Mesendoderm (in vitro differentiated cells): ENCODE measurements at regions not wholly inside any gene's neighbourhood (a gene's known extent, or its start where the extent isn't known, plus 50 kb on each side); places are given as distances from the start of the nearest gene placed in this dataset.

Experiments used
- DNase-seq: peaks from one replicate; pipeline ENCODE4 v3.0.0; 2013
- H2AK5ac ChIP-seq: 2 replicates; pipeline ENCODE4 v1.6.1; 2013; ENCODE audit warnings: low read length, inconsistent platforms
- H2BK120ac ChIP-seq: 2 replicates; pipeline ENCODE4 v1.6.1; 2013; ENCODE audit warnings: low read depth, mild to moderate bottlenecking, low read length, moderate library complexity, mixed read lengths
- H2BK15ac ChIP-seq: replicated peaks from 2 replicates; pipeline ENCODE4 v1.6.1; 2013; ENCODE audit warnings: low read depth, mild to moderate bottlenecking, moderate library complexity
- H2BK5ac ChIP-seq: 2 replicates; pipeline ENCODE4 v1.6.1; 2013; ENCODE audit warnings: low read length, inconsistent platforms
- H3K18ac ChIP-seq: 2 replicates; pipeline ENCODE4 v1.6.1; 2013; ENCODE audit warnings: mild to moderate bottlenecking, low read length, mixed read lengths
- H3K23ac ChIP-seq: one replicate; pipeline ENCODE4 v1.6.1; 2013; ENCODE audit warnings: low read length
- H3K27ac ChIP-seq: 2 replicates; pipeline ENCODE4 v1.5.1; 2013; ENCODE audit warnings: low read depth, mild to moderate bottlenecking, inconsistent platforms, low read length, moderate library complexity
- H3K27me3 ChIP-seq: 2 replicates; pipeline ENCODE4 v1.6.1; 2013; ENCODE audit warnings: low read length, control low read depth, mild to moderate bottlenecking, inconsistent platforms; ENCODE audit not compliant: insufficient read depth, poor library complexity
- H3K36me3 ChIP-seq: 2 replicates; pipeline ENCODE4 v1.6.1; 2013; ENCODE audit warnings: low read length, inconsistent platforms; ENCODE audit not compliant: control insufficient read depth, insufficient read depth
- H3K4ac ChIP-seq: one replicate; pipeline ENCODE4 v1.6.1; 2013; ENCODE audit warnings: low read depth, mild to moderate bottlenecking, low read length, moderate library complexity
- H3K4me1 ChIP-seq: 2 replicates; pipeline ENCODE4 v1.6.1; 2013; ENCODE audit warnings: low read depth, low read length, inconsistent platforms; ENCODE audit not compliant: control insufficient read depth
- H3K4me2 ChIP-seq: 2 replicates; pipeline ENCODE4 v1.6.1; 2013; ENCODE audit warnings: low read length
- H3K4me3 ChIP-seq: 2 replicates; pipeline ENCODE4 v1.5.1; 2013; ENCODE audit warnings: mild to moderate bottlenecking, low read length
- H3K56ac ChIP-seq: one replicate; pipeline ENCODE4 v1.6.1; 2013; ENCODE audit warnings: low read length
- H3K79me1 ChIP-seq: 2 replicates; pipeline ENCODE4 v1.6.1; 2013; ENCODE audit warnings: low read length, inconsistent platforms
- H3K79me2 ChIP-seq: 2 replicates; pipeline ENCODE4 v1.6.1; 2013; ENCODE audit warnings: mild to moderate bottlenecking, low read length; ENCODE audit not compliant: control insufficient read depth, insufficient read depth
- H3K9ac ChIP-seq: 2 replicates; pipeline ENCODE4 v1.6.1; 2013; ENCODE audit warnings: low read length, inconsistent platforms
- H4K5ac ChIP-seq: one replicate; pipeline ENCODE4 v1.6.1; 2013; ENCODE audit warnings: low read length
- H4K8ac ChIP-seq: one replicate; pipeline ENCODE4 v1.6.1; 2013; ENCODE audit warnings: low read depth, mild to moderate bottlenecking, control low read depth, low read length, moderate library complexity
- WGBS: extraction: QIAGEN DNeasy Blood & Tissue Kit; methylation state at CpG from one replicate; pipeline ENCODE4 v1.1.7; 2013; ENCODE audit warnings: low lambda C conversion rate, missing lambda C conversion rate; ENCODE audit not compliant: insufficient coverage; ENCODE audit errors: extremely low coverage; 5-methylcytosine and 5-hydroxymethylcytosine counted together

GRCh38 chr7:84813376-84813775, 373.5 kb downstream of the SEMA3D start:
- no peak overlapping the region for H2AK5ac ChIP-seq
- H3K4me3 ChIP-seq: no peak overlapping the region
- H4K5ac ChIP-seq: no peak overlapping the region
- no peak overlapping the region for H2BK120ac ChIP-seq
- no peak overlapping the region for H3K56ac ChIP-seq
- no peak overlapping the region for H3K23ac ChIP-seq
- no peaks in the 10 kb centered on the region for H3K4me1 ChIP-seq
- H3K18ac ChIP-seq: no peak overlapping the region
- H3K27ac ChIP-seq: no peak overlapping the region
- no peak overlapping the region for H3K4ac ChIP-seq
- WGBS: no CpG with 5 or more reads among the region's 2 CpGs
- no peak overlapping the region for H2BK15ac ChIP-seq
- no peaks in the 10 kb centered on the region for H3K27me3 ChIP-seq
- no peaks in the 10 kb centered on the region for H3K79me1 ChIP-seq
- H3K79me2 ChIP-seq: no peaks in the 10 kb centered on the region
- H3K9ac ChIP-seq: no peak overlapping the region
- no peak overlapping the region for H4K8ac ChIP-seq
- no peak overlapping the region for H3K4me2 ChIP-seq
- DNase-seq: no peak
- H2BK5ac ChIP-seq: no peak overlapping the region
- no peaks in the 10 kb centered on the region for H3K36me3 ChIP-seq

DNA sequence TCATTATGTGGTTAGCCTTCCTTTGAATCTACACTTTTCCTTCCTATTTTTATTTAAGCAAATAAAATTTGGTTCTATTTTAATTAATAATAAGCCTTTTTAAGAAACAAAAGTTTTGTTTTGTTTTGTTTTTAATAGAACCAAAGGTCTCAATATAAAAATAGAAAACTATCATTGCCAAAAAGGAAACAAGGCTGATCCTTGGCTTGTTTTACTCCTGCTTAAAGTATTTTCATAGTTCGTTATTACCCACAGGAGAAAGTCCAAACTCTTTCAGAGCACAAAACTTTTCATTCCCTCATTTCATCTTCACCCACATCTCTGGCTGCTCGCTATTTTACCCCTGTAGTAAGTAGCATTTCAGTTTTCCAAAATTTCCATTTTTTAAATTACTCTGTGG, 374.8 kb downstream of the SEMA3D start:
- Histone ChIP-seq H3K56ac (no peak overlapping the region), H3K4ac (no peak overlapping the region), H3K4me3 (no peak overlapping the region), H3K79me1 (no peaks in the 10 kb centered on the region), H3K4me2 (no peak overlapping the region), H3K27ac (no peak overlapping the region), H2BK120ac (no peak overlapping the region), H3K9ac (no peak overlapping the region), H2BK5ac (no peak overlapping the region), H4K5ac (no peak overlapping the region), H3K23ac (no peak overlapping the region), H2AK5ac (no peak overlapping the region), H4K8ac (no peak overlapping the region), H3K4me1 (no peaks in the 10 kb centered on the region), H3K27me3 (no peaks in the 10 kb centered on the region), H3K36me3 (no peaks in the 10 kb centered on the region), H2BK15ac (no peak overlapping the region), H3K18ac (no peak overlapping the region), H3K79me2 (no peaks in the 10 kb centered on the region)
- no CpG with 5 or more reads among the region's 2 CpGs for WGBS
- DNase-seq: no peak

DNA sequence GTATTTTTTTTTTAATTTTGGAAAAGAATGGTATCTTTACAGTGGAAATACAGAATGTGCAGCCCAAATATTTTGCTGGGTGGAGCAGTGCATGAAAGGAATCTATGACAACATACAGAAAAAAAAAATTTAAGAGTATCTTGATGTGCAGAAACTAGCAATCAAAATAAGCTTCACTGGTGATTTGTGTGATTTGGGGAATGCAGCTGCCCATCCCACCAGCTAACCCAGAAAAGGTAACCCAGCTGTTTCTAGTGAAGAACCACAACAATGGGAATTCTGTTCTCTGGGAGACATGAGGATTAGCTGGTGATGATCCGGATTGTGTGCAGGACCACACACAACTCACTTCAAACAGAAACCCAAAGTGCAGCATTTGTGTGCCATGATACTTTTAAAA, 375.5 kb downstream of the SEMA3D start:
- WGBS: no CpG with 5 or more reads among the region's 1 CpG
- Histone ChIP-seq H3K9ac (no peak overlapping the region), H3K36me3 (no peaks in the 10 kb centered on the region), H4K8ac (no peak overlapping the region), H2AK5ac (no peak overlapping the region), H3K4me3 (no peak overlapping the region), H2BK5ac (no peak overlapping the region), H2BK120ac (no peak overlapping the region), H3K56ac (no peak overlapping the region), H3K4me2 (no peak overlapping the region), H3K18ac (no peak overlapping the region), H3K79me1 (no peaks in the 10 kb centered on the region), H3K27me3 (no peaks in the 10 kb centered on the region), H3K23ac (no peak overlapping the region), H2BK15ac (no peak overlapping the region), H3K27ac (no peak overlapping the region), H3K79me2 (no peaks in the 10 kb centered on the region), H3K4ac (no peak overlapping the region), H4K5ac (no peak overlapping the region), H3K4me1 (no peaks in the 10 kb centered on the region)
- no peak for DNase-seq

- Histone ChIP-seq H3K23ac (no peak overlapping the region), H4K8ac (no peak overlapping the region), H2AK5ac (no peak overlapping the region), H3K9ac (no peak overlapping the region), H3K27ac (no peak overlapping the region), H2BK15ac (no peak overlapping the region), H3K4ac (no peak overlapping the region), H3K4me3 (no peak overlapping the region), H2BK5ac (no peak overlapping the region), H3K56ac (no peak overlapping the region), H3K4me2 (no peak overlapping the region), H3K79me1 (no peaks in the 10 kb centered on the region), H3K27me3 (no peaks in the 10 kb centered on the region), H3K36me3 (no peaks in the 10 kb centered on the region), H3K4me1 (no peaks in the 10 kb centered on the region), H4K5ac (no peak overlapping the region), H2BK120ac (no peak overlapping the region), H3K18ac (no peak overlapping the region), H3K79me2 (no peaks in the 10 kb centered on the region)
- DNase-seq: peak; percentile 17
- no CpG with 5 or more reads among the region's 1 CpG for WGBS
Observed at GRCh38 chr7:84809877-84810276, 377.0 kb downstream of the SEMA3D start.

DNA sequence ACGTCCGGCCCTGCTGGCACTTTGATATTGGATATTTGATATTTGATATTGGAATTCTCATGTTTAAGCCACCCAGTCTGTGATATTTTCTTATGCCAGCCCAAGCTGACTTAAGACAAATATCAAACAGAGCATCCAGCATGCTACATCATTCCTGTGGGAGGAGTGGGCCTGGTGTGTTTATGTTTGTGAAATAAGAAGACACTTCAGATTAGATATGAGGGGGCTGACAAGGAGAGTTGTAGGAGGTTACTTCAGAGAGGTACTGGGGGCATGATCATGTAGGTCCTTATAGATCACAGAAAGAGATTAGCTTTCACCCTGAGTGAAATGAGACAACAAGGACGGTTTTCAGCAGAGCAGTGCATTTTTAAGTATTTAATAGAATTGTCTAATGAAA, 382.9 kb downstream of the SEMA3D start:
- Histone ChIP-seq H3K4me2 (no peak overlapping the region), H3K27ac (no peak overlapping the region), H2BK120ac (no peak overlapping the region), H2AK5ac (no peak overlapping the region), H2BK15ac (no peak overlapping the region), H3K4me3 (no peak overlapping the region), H3K18ac (no peak overlapping the region), H3K4ac (no peak overlapping the region), H3K27me3 (no peaks in the 10 kb centered on the region), H3K36me3 (no peaks in the 10 kb centered on the region), H3K4me1 (no peaks in the 10 kb centered on the region), H3K23ac (no peak overlapping the region), H4K8ac (no peak overlapping the region), H2BK5ac (no peak overlapping the region), H3K79me1 (no peaks in the 10 kb centered on the region), H4K5ac (no peak overlapping the region), H3K79me2 (no peaks in the 10 kb centered on the region), H3K9ac (no peak overlapping the region), H3K56ac (no peak overlapping the region)
- WGBS: no CpG with 5 or more reads among the region's 3 CpGs
- DNase-seq: no peak

DNA sequence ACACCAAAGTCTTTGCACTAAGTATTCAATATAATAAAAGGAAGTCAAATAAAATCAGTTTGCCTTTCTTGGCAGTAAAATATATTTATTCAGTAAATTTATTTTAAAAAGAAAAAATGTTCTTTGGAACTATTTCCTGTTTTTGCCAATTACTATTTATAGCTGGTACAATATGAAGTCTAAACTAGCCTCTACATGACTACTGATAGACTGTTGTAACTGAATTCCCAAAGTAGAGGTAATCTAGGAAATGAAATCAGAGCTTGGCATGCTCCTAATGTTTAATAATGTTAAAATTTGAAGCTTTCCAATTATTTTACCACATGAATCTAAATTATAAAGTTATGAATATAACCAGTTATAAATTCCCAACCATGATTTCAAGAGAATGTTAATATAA, 385.5 kb downstream of the SEMA3D start:
- Histone ChIP-seq H3K56ac (no peak overlapping the region), H3K27me3 (no peaks in the 10 kb centered on the region), H3K23ac (no peak overlapping the region), H3K36me3 (no peaks in the 10 kb centered on the region), H3K4ac (no peak overlapping the region), H3K4me3 (no peak overlapping the region), H3K9ac (no peak overlapping the region), H2BK5ac (no peak overlapping the region), H2BK120ac (no peak overlapping the region), H4K8ac (no peak overlapping the region), H3K4me1 (no peaks in the 10 kb centered on the region), H4K5ac (no peak overlapping the region), H3K27ac (no peak overlapping the region), H2AK5ac (no peak overlapping the region), H3K18ac (no peak overlapping the region), H3K79me1 (no peaks in the 10 kb centered on the region), H2BK15ac (no peak overlapping the region), H3K4me2 (no peak overlapping the region), H3K79me2 (no peaks in the 10 kb centered on the region)
- no peak for DNase-seq
